ENCODE measurements at regions not wholly inside any gene's neighbourhood (a gene's known extent, or its start where the extent isn't known, plus 50 kb on each side); places are given as distances from the start of the nearest gene placed in this dataset.
"Not testable (repeated sequence)": the region's sequence is repeated elsewhere in the genome, so short reads cannot be mapped to it uniquely, and the experiment has no call there.

DNA sequence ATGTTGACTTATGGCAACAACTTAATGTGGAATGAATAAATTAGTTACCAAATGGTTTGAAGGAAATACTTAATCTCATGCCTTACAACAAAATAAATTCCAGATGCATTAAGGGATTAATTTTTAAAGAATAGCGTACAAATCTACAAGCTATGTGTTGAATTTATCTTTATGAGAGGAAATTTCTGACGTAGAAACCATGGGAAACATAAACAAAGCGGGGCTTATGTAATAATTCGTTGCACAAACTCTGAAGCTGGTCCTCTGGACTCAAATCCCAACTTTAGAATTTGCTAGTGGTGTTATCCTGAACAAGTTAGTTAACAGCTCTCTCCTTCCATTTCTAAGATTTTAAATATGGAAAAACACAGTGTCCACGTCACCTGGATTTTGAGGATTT lies 137.4 kb upstream of the CALCR start:
- TF ChIP-seq, protein P1, sequence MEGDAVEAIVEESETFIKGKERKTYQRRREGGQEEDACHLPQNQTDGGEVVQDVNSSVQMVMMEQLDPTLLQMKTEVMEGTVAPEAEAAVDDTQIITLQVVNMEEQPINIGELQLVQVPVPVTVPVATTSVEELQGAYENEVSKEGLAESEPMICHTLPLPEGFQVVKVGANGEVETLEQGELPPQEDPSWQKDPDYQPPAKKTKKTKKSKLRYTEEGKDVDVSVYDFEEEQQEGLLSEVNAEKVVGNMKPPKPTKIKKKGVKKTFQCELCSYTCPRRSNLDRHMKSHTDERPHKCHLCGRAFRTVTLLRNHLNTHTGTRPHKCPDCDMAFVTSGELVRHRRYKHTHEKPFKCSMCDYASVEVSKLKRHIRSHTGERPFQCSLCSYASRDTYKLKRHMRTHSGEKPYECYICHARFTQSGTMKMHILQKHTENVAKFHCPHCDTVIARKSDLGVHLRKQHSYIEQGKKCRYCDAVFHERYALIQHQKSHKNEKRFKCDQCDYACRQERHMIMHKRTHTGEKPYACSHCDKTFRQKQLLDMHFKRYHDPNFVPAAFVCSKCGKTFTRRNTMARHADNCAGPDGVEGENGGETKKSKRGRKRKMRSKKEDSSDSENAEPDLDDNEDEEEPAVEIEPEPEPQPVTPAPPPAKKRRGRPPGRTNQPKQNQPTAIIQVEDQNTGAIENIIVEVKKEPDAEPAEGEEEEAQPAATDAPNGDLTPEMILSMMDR (IDR thresholded peaks at IDR 0.05; ENCODE audit: low read depth, low read length), result no peak
- no peak for TF ChIP-seq EZH2phosphoT487 (IDR thresholded peaks at IDR 0.05; ENCODE audit: low read depth)
- no peaks in the 10 kb centered on the region for H3K9me3 ChIP-seq (ENCODE audit: insufficient read depth, low read length)

DNA sequence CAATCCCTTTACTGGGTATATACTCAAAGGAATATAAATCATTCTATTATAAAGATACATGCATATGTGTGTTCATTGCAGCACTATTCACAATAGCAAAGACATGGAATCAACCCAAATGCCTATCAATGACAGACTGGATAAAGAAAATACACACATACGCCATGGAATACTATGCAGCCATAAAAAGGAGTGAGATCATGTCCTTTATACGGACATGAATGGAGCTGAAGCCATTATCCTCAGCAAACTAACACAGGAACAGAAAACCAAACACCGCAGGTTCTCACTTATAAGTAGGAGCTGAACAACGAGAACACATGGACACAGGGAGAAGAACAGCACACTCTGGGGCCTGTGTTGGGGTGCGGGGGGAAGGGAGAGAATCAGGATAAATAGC lies 133.7 kb upstream of the CALCR start:
- H3K79me2 ChIP-seq (ENCODE audit: low read length); H3K36me3 ChIP-seq (replicated peaks; ENCODE audit: low read depth, low read length); H3K27me3 ChIP-seq (ENCODE audit: low read depth, low read length); H3K9me3 ChIP-seq (ENCODE audit: insufficient read depth, low read length); H3K9ac ChIP-seq (ENCODE audit: low read length); H3K27ac ChIP-seq (ENCODE audit: low read length); H3K4me2 ChIP-seq (ENCODE audit: low read length); H3K4me1 ChIP-seq (ENCODE audit: low read length); H4K20me1 ChIP-seq (ENCODE audit: insufficient read depth, low read length); H2AFZ ChIP-seq (ENCODE audit: low read depth, low read length); H3K4me3 ChIP-seq (ENCODE audit: low read length): not testable (repeated sequence)

More for the DNA sequence above, 137.4 kb upstream of the CALCR start:
- Histone ChIP-seq H3K4me3 (ENCODE audit: low read length) (no peak overlapping the region), H4K20me1 (ENCODE audit: insufficient read depth, low read length) (no peaks in the 10 kb centered on the region), H3K9ac (ENCODE audit: low read length) (no peak overlapping the region), H3K27me3 (ENCODE audit: low read depth, low read length) (no peaks in the 10 kb centered on the region), H3K79me2 (ENCODE audit: low read length) (no peaks in the 10 kb centered on the region), H2AFZ (ENCODE audit: low read depth, low read length) (no peak overlapping the region), H3K4me1 (ENCODE audit: low read length) (no peaks in the 10 kb centered on the region), H3K27ac (ENCODE audit: low read length) (no peak overlapping the region), H3K4me2 (ENCODE audit: low read length) (no peak overlapping the region), H3K36me3 (replicated peaks; ENCODE audit: low read depth, low read length) (no peaks in the 10 kb centered on the region)

DNA sequence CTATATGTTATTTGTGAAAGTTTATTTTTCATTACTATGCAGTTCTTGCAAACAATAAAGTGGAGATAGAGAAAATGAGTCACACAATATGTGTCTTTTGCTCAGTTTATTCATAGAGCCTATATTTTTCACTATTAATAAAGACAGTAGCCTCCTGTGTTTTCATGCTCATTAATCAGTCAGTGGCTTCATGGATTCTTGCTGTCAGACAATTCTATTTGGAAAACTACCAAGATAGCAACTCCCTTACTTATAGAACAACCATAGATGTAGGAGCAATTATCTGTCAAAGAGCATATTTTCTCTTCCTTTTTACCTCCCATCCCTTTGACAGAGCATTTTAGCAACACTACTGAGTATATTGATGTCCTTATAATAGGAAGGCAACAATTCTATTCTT lies 132.7 kb upstream of the CALCR start:
- Histone ChIP-seq H4K20me1 (ENCODE audit: insufficient read depth, low read length) (no peaks in the 10 kb centered on the region), H3K79me2 (ENCODE audit: low read length) (no peaks in the 10 kb centered on the region), H3K36me3 (replicated peaks; ENCODE audit: low read depth, low read length) (no peaks in the 10 kb centered on the region), H3K4me1 (ENCODE audit: low read length) (no peaks in the 10 kb centered on the region), H3K4me3 (ENCODE audit: low read length) (no peak overlapping the region), H3K27me3 (ENCODE audit: low read depth, low read length) (no peaks in the 10 kb centered on the region), H3K4me2 (ENCODE audit: low read length) (no peak overlapping the region), H2AFZ (ENCODE audit: low read depth, low read length) (no peak overlapping the region), H3K9me3 (ENCODE audit: insufficient read depth, low read length) (no peaks in the 10 kb centered on the region), H3K9ac (ENCODE audit: low read length) (no peak overlapping the region), H3K27ac (ENCODE audit: low read length) (no peak overlapping the region)
- TF ChIP-seq, protein P1 (IDR thresholded peaks at IDR 0.05; ENCODE audit: low read depth, low read length), result no peak
- no peak for TF ChIP-seq EZH2phosphoT487 (IDR thresholded peaks at IDR 0.05; ENCODE audit: low read depth)

DNA sequence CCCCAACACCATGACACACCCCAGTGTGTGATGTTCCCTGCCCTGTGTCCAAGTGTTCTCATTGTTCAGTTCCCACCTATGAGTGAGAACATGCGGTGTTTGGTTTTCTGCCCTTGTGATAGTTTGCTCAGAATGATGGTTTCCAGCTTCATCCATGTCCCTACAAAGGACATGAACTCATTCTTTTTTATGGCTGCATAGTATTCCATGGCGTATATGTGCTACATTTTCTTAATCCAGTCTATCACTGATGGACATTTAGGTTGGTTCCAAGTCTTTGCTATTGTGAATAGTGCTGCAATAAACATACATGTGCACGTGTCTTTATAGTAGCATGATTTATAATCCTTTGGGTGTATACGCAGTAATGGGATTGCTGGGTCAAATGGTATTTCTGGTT lies 131.6 kb upstream of the CALCR start:
- H3K27me3 ChIP-seq (ENCODE audit: low read depth, low read length); H3K9me3 ChIP-seq (ENCODE audit: insufficient read depth, low read length); H3K9ac ChIP-seq (ENCODE audit: low read length); H3K4me3 ChIP-seq (ENCODE audit: low read length); H3K79me2 ChIP-seq (ENCODE audit: low read length); H3K27ac ChIP-seq (ENCODE audit: low read length); H4K20me1 ChIP-seq (ENCODE audit: insufficient read depth, low read length); H3K4me1 ChIP-seq (ENCODE audit: low read length); H3K36me3 ChIP-seq (replicated peaks; ENCODE audit: low read depth, low read length); H2AFZ ChIP-seq (ENCODE audit: low read depth, low read length); H3K4me2 ChIP-seq (ENCODE audit: low read length): not testable (repeated sequence)

DNA sequence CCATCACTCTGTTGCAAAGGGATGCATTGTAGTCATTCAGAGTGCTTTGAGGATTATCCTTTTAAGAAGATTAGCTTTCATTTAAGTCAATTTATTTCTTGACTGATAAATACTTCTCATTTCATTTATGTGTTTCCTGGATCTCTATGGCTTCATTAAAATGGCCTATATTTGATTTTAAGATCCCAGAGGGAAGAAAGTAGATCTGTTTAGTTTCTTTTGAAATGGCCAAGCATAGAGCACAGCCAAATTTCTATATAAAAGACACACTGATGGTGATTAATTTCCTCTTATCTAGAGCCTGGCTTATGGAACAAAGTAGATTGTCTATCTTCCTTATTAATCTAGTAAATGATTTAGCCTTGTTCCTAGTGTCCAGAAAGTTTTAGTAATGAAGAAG lies 129.7 kb upstream of the CALCR start:
- Histone ChIP-seq H3K27ac (ENCODE audit: low read length) (no peak overlapping the region), H3K79me2 (ENCODE audit: low read length) (no peaks in the 10 kb centered on the region), H3K4me2 (ENCODE audit: low read length) (no peak overlapping the region), H4K20me1 (ENCODE audit: insufficient read depth, low read length) (no peaks in the 10 kb centered on the region), H3K36me3 (replicated peaks; ENCODE audit: low read depth, low read length) (no peaks in the 10 kb centered on the region), H3K4me3 (ENCODE audit: low read length) (no peak overlapping the region), H3K4me1 (ENCODE audit: low read length) (no peaks in the 10 kb centered on the region), H3K9ac (ENCODE audit: low read length) (no peak overlapping the region), H2AFZ (ENCODE audit: low read depth, low read length) (no peak overlapping the region), H3K27me3 (ENCODE audit: low read depth, low read length) (no peaks in the 10 kb centered on the region), H3K9me3 (ENCODE audit: insufficient read depth, low read length) (no peaks in the 10 kb centered on the region)
- TF ChIP-seq EZH2phosphoT487 (IDR thresholded peaks at IDR 0.05; ENCODE audit: low read depth), result no peak
- TF ChIP-seq, protein P1 (IDR thresholded peaks at IDR 0.05; ENCODE audit: low read depth, low read length), result no peak
